DMS153 treated with DMSO at 0.1 percent for 48 hours (cell line): ENCODE measurements at regions not wholly inside any gene's neighbourhood (a gene's known extent, or its start where the extent isn't known, plus 50 kb on each side); places are given as distances from the start of the nearest gene placed in this dataset.

Source experiments
- DNase-seq: peaks from one replicate; lab custom pipeline; 2025; ENCODE audit not compliant: unreplicated experiment; lab: John Stamatoyannopoulos, UW

- no peak for DNase-seq
Measured at GRCh38 chr6:169902070-169902469, 150.6 kb downstream of the ERMARD start.

- no peak for DNase-seq
Measured at GRCh38 chr6:169899481-169900145, 148.2 kb downstream of the ERMARD start.

GRCh38 chr6:169898788-169899480 is 147.5 kb downstream of the ERMARD start:
- DNase-seq, result no peak

GRCh38 chr6:169897601-169898358 is 146.4 kb downstream of the ERMARD start:
- DNase-seq, result no peak

GRCh38 chr6:169896826-169897456 is 145.5 kb downstream of the ERMARD start:
- no peak for DNase-seq

- no peak for DNase-seq
Measured at GRCh38 chr6:169895926-169896761, 144.7 kb downstream of the ERMARD start.

GRCh38 chr6:169895000-169895759 is 143.8 kb downstream of the ERMARD start:
- DNase-seq, result no peak

- no peak for DNase-seq
Measured at GRCh38 chr6:169894377-169894960, 143.0 kb downstream of the ERMARD start.

GRCh38 chr6:169893624-169894023 is 142.2 kb downstream of the ERMARD start:
- DNase-seq, result no peak

GRCh38 chr6:169891846-169892245 is 140.4 kb downstream of the ERMARD start:
- DNase-seq, result no peak

- DNase-seq, result no peak
Measured at GRCh38 chr6:169891421-169891820, 140.0 kb downstream of the ERMARD start.

GRCh38 chr6:169890901-169891300 is 139.5 kb downstream of the ERMARD start:
- no peak for DNase-seq

- no peak for DNase-seq
Measured at GRCh38 chr6:169890049-169890448, 138.6 kb downstream of the ERMARD start.

- DNase-seq, result no peak
Measured at GRCh38 chr6:169887529-169888140, 136.2 kb downstream of the ERMARD start.

- DNase-seq, result no peak
Measured at GRCh38 chr6:169886631-169887227, 135.3 kb downstream of the ERMARD start.

- no peak for DNase-seq
Measured at GRCh38 chr6:169885831-169886230, 134.4 kb downstream of the ERMARD start.

- DNase-seq, result no peak
Measured at GRCh38 chr6:169885131-169885530, 133.7 kb downstream of the ERMARD start.

GRCh38 chr6:169884158-169884557 is 132.7 kb downstream of the ERMARD start:
- no peak for DNase-seq

- DNase-seq, result no peak
Measured at GRCh38 chr6:169883316-169883715, 131.9 kb downstream of the ERMARD start.
